Lower leg skin (tissue), 4 donors: ENCODE measurements at regions not wholly inside any gene's neighbourhood (a gene's known extent, or its start where the extent isn't known, plus 50 kb on each side); places are given as distances from the start of the nearest gene placed in this dataset.

Experiments used
- DNase-seq, 2 donors: peaks; one replicate each; pipeline ENCODE4 v3.0.0-alpha.2; 2019; ENCODE audit warnings: low spot score in 2 of 2
- H3K4me3 ChIP-seq: fragments of 200-600 bp; sonication (generic); 2 replicates; pipeline ENCODE4 v1.5.1; 2017; ENCODE audit warnings: mild to moderate bottlenecking, low read depth; ENCODE audit not compliant: poor library complexity, severe bottlenecking
- POLR2A ChIP-seq, 2 donors: fragments of 450-650 bp; IDR thresholded peaks; one replicate each; pipeline ENCODE4 v1.6.1; 2016 to 2017; ENCODE audit warnings: antibody characterized with exemption in 2 of 2, mild to moderate bottlenecking in 1 of 2, moderate library complexity in 1 of 2
- WGBS, 2 donors: methylation state at CpG; one replicate each; pipeline ENCODE4 v1.1.5; 2018; 5-methylcytosine and 5-hydroxymethylcytosine counted together
- intact Hi-C: fragments of 100-400 bp; cut with DNase I; formaldehyde crosslinking; loops from one replicate; pipeline ENCODE4 v1.15.0; 2023; ENCODE audit warnings: low total_unique reads
- TF ChIP-seq, protein P1 (sequence below), 3 donors: fragments of 450-650 bp; IDR thresholded peaks; one replicate each; pipeline ENCODE4 v1.5.1; 2016; ENCODE audit warnings: antibody characterized with exemption in 3 of 3, mild to moderate bottlenecking in 3 of 3, moderate library complexity in 2 of 3

DNA sequence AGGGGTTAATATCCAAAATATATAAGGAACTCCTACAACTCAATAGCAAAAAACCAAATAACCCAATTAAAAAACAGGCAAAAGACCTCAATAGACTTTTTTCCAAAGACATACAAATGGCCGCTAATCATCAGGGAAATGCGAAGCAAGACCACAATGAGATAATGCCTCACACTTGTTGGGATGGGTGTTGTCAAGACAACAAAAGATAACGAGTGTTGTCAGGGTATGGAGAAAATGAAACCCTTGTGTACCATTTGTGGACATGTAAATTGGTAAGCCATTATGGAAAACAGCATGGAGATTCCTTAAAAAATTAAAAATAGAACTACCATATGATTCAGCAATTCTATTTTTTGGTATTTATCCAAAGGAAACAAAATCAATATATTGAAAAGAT, 620.2 kb downstream of the ACTL7B start:
- intact Hi-C loops, result no loop called here
- TF ChIP-seq POLR2A (IDR thresholded peaks at IDR 0.05), result no peak
- TF ChIP-seq, protein P1, sequence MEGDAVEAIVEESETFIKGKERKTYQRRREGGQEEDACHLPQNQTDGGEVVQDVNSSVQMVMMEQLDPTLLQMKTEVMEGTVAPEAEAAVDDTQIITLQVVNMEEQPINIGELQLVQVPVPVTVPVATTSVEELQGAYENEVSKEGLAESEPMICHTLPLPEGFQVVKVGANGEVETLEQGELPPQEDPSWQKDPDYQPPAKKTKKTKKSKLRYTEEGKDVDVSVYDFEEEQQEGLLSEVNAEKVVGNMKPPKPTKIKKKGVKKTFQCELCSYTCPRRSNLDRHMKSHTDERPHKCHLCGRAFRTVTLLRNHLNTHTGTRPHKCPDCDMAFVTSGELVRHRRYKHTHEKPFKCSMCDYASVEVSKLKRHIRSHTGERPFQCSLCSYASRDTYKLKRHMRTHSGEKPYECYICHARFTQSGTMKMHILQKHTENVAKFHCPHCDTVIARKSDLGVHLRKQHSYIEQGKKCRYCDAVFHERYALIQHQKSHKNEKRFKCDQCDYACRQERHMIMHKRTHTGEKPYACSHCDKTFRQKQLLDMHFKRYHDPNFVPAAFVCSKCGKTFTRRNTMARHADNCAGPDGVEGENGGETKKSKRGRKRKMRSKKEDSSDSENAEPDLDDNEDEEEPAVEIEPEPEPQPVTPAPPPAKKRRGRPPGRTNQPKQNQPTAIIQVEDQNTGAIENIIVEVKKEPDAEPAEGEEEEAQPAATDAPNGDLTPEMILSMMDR (IDR thresholded peaks at IDR 0.05), result no peak
- 90 to 95% methylated on average over 3 of the region's 3 CpGs for WGBS, 2 donors
- DNase-seq, result no peak
- H3K4me3 ChIP-seq, result no peak overlapping the region

DNA sequence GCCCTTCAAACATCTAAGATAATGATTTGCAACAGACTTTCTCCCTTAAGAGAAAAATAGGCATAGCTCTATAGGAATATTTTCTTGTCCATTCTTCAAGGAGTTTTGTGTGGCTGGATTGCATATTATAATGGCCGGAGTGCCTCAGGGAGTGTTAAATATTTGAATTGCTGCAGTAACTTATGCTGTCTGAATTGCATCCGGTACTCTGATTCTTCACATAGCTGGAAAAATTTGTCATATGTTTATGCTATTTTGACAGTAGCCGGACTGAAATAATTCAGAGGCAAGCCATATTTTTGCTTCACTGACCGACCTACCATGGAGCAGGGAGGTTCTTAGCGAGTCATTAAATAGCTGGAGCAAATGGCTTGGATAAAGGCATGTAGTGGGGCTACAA, 621.0 kb downstream of the ACTL7B start:
- 83 to 89% methylated on average over 5 of the region's 5 CpGs for WGBS, 2 donors

DNA sequence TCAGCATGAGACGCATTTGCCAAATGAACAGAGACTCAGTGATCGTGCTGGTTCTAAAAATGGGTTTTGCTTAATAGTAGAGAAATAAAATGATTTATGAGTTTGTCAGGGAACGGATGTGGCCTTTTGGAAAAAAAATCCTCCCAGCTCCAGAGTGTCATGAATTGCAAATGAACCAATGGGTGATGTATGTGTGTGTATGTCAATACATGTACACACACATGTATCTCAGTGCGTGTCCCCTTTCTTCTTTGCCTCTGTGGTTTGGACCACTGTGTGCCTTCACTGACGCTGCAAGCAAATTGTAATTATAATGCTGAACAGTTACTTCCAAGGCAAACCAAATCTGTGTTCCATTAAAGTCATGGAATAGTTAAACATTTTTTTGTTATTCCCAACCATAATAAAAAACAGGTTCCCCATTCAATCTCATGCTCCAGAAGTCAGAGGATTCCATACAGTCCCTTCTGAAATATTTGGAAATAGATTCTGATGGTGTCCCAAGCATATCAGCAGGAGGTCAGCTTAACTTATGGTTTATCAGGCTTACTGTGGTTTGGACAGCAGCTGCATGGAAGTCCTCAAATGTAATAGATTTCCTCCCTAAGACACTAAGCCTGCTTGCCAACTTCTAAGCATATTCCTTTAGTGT, 630.5 kb downstream of the ACTL7B start:
- WGBS, 2 donors, result 58 to 77% methylated on average over 5 of the region's 5 CpGs
- DNase-seq, result no peak
- TF ChIP-seq, protein P1 (IDR thresholded peaks at IDR 0.05), result no peak
- TF ChIP-seq POLR2A (IDR thresholded peaks at IDR 0.05), result no peak
- H3K4me3 ChIP-seq, result no peak overlapping the region
- intact Hi-C loops, result no loop called here

More for the DNA sequence above, 621.0 kb downstream of the ACTL7B start:
- intact Hi-C loops, result no loop called here
- TF ChIP-seq, protein P1 (IDR thresholded peaks at IDR 0.05), result no peak
- no peak for TF ChIP-seq POLR2A (IDR thresholded peaks at IDR 0.05)
- DNase-seq, result no peak
- H3K4me3 ChIP-seq, result no peak overlapping the region

DNA sequence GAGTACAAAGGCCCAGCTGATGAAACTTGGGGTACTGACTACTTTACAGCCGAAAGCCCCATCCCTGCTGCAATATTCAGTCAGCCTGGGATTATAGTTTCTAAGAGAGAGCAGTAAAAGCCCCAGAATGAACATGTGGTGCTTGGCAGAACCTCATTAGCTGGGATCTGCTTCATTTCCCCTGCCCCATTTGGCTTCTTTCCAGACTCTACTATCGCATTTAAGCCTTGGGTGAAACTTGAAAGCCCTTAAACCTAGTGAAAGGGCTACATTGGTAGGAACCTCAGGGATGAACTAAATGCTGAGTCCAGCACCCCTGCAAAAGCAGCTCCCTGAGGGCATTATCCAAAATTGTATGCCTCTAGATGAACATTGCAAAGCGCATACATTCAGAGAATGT, 631.1 kb downstream of the ACTL7B start:
- WGBS, 2 donors, result 75 to 78% methylated on average over 3 of the region's 3 CpGs
- DNase-seq, result no peak
- TF ChIP-seq, protein P1 (IDR thresholded peaks at IDR 0.05), result no peak
- intact Hi-C loops, result no loop called here
- H3K4me3 ChIP-seq, result no peak overlapping the region

DNA sequence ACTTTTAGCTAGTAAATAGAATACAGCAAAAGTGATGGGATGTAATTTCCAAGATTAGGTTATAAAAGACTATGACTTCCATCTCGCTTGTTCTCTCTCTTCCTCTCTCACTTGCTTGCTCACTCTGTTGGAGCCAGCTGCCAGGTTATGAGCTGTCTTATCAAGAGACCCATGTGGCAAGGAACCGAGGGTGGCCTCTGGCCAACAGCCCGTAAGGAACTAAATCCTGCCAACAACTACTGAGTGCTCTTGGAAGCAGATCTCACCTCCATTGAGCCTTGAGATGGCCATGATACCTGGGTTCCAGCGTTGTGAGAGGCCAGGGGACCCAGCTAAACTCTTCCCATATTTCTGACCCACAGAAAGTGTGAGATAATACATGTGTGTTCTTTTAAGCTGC, 636.1 kb downstream of the ACTL7B start:
- no peak overlapping the region for H3K4me3 ChIP-seq
- intact Hi-C loops, result no loop called here
- TF ChIP-seq, protein P1 (IDR thresholded peaks at IDR 0.05), result no peak
- TF ChIP-seq POLR2A (IDR thresholded peaks at IDR 0.05), result no peak
- no peak for DNase-seq
- 62 to 64% methylated on average over 4 of the region's 4 CpGs for WGBS, 2 donors
